ENCODE measurements at regions not wholly inside any gene's neighbourhood (a gene's known extent, or its start where the extent isn't known, plus 50 kb on each side); places are given as distances from the start of the nearest gene placed in this dataset.
"Not testable (repeated sequence)": the region's sequence is repeated elsewhere in the genome, so short reads cannot be mapped to it uniquely, and the experiment has no call there.

DNA sequence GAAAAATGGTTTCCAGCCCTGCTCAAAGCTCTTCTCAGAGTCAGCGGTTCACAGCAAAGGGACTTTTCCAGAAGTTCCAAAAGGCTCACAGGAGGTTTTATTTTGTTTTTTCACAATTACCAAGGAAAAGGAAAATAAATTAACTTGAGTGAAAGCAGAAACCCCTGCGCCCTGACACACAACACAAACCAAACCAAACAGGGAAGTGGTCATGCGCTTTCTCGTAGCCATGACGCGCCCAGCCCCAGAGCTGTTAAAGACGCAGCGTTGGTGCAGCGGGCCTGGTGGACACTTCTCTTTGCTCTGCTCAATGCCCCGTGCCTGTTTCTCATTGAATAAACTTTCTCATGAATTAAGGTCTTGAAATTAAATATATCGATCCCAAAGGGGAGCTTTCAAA lies 134.4 kb upstream of the LYZL2 start:
- DNase-seq = peak; percentile 86 to 92 (median 90)

DNA sequence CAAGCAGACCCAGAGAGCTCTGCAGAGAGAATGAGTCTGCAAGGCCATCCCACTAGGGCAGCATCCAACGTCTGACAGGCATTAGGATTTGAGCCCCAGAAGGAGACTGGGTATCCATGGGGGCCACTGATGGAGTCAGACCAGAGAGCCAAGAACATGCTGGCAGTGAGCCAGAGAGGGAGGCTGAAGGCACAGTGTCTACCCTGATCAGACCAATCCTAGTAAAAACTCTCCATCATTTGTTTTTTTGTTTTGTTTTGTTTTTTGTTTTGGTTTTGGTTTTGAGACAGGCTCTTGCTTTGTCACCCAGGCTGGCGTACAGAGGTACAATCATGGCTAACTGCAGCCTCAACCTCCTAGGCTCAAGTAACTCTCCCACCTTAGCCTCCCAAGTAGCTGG lies 133.1 kb upstream of the LYZL2 start:
- DNase-seq = no peak

DNA sequence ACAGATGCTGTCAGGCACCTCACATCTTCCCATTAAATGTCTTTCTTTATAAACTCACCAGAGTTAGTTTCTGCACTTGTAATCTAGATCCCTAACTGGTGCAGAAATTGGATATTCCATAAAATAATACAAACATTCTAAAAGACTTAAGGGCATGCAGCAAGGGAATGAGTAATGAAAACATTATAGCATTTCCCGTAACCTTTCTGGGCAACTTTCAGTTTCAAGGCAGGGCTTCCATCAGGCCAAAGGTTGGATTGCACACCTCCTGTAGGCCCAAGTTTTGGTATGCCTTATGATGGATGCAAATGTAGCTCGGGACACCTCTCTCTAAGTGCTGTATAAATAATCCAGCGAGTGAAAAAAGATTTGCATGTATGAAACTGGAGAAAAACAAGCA lies 129.9 kb upstream of the LYZL2 start:
- DNase-seq = no peak

DNA sequence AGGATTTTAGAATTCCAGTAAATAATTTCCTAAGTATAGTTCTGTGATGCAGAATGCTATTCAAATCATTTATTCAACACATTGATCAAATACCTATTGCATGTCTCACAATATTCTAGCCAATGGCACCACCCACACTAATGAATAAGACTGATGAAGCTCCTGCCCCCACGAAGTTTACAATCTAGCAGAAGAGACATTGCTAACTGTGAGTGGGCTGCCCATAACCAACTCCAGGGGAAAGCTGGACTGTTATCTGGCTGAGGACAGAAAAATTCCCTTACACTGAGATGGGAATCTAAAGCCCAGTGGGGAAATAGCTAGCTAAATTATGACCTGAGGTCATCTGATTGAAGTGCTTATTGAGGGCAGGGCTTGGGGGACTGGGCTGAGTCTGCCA lies 128.8 kb upstream of the LYZL2 start:
- DNase-seq = no peak

DNA sequence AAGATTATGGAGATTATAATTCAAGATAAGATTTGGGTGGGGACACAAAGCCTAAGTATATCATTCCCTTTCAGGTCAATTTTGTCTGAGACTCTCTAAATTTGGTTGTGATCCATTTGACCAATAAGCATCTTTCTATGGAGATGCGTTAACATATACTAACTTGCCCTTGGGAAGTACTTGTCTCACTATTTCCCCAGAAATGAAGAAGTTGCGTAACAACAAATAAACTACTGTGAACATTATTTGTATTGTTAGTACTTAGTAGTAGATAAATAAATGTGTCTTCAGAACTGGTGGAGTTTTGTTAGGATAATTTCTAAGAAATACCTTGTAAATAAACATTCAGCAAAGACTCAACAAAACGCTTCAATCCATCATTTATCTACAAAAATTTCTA lies 127.3 kb upstream of the LYZL2 start:
- peak in 1 of 4 experiments; percentile 56 for DNase-seq

DNA sequence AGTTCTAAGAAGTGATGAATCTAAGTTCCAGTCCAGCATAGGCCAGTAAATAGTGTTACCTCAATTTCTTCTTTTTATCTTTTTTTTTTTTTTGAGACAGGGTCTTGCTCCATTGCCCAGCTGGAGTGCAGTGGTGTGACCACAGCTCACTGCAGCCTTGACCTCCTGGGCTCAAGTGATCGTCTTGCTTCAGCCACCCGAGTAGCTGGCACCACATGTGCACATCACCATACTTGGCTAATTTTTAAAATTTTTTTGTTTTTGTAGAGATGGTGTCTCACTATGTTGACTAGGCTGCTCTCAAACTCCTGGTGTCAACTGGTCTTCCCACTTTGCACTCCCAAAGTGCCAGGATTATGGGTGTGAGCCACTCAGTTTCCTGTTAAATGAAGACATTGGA lies 126.6 kb upstream of the LYZL2 start:
- no peak for DNase-seq

DNA sequence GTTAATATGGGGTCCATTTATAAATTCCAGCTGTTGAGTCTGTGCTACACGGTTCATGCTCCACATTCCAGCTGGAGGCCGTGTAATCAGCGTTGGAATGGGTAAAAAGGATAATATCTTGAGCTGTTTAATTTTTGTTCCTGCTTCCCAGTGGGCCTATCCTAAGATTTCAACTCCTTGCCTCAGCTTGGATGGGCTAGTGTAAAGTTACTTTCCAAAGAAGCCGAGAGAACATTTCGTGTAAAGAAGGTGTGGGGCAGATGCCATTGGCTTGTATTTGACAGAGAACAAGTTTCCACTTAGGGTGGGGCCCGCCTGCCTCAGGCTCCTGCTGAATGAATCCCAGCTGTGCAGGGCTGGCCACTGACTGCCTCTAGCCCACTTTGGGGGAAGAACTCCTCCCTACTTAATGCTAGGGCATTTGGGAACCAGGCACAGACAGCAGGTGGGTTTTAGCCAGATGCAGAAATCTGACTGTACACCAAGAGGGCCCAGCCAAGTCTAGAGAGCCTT lies 125.9 kb upstream of the LYZL2 start:
- DNase-seq = no peak

DNA sequence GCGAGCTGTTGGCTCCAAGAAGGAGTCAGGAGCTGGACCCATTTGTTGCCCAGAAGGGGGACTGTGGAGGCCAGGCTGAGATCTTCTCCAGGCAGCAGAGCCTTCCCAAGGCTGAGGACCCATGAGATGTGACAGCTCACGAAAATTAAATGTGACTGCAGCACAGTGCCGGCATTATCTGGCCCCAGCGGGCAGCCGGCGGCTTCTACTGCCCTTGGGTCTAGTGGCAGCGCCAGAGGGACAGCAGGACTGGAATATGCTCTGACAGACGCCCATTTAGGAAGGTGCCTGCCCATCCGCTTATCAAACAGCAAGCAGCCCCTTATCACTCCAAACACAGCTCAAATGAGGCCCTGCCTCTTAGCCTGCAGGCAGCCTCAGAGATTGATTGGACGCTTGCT lies 122.9 kb upstream of the LYZL2 start:
- DNase-seq = no peak

DNA sequence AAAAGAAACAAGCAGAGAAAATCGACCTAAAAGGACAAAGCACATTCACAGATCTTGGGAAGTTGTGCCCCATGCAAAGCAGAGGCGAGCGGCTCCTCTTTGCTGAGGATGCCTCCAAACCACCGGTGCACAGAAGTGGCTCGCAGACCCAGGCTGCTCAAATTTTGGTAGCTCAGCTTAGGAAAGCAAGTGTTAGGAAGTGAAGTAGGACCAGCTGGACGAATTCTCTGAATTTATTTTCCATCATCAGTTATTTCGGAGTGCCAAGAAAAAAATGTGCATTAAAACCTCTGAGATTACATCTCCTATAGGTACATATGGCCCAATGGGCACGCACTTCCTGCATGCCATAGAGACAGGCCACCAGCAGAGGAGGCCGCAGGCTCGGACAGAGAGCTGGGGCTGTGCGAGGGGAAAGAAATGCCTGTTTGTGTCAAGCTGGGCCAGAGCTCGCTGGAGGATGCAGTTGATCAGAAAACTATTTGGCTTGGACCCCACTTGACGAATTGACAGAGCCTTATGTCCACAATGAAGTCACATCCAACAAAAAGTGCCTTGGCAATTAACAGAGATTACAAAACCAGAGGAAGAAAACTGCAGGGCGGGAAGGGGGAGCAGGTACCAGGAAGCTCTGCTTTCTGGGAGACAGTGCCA lies 122.3 kb upstream of the LYZL2 start:
- peak in 1 of 4 experiments; percentile 71 for DNase-seq

DNA sequence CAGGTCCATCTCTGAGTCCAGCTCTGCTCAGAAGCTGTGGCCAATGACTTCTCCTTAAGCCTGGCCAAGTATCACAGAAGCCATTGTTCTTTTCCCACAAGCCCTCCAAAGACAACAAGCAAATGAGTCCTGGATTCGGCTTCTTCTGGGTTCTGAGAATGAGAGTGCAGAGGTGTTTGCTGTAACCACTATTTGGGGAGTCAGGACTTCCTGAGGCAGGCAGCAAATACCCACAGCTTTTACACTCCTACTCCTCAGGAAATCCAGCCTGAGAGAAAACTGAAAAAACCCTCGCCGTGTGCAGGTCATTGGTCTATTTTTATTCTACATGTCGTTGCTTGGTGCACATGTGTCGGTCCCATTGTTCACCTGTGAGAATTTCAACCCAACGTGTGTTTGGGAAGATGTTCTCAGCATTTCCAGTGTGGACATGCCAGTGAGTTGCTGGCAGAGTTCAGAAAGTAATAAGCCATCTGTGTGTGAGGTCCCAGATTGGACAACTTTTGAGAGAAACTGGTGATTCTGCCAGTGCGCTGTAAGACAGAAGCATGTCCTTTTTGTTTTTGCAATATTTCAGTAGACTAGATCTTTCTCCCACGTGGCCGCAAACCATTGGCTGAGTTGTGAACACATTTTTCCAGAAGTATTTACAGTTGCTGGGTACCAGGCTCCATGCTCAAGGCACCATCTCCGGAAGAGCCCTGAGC lies 121.6 kb upstream of the LYZL2 start:
- DNase-seq = no peak

DNA sequence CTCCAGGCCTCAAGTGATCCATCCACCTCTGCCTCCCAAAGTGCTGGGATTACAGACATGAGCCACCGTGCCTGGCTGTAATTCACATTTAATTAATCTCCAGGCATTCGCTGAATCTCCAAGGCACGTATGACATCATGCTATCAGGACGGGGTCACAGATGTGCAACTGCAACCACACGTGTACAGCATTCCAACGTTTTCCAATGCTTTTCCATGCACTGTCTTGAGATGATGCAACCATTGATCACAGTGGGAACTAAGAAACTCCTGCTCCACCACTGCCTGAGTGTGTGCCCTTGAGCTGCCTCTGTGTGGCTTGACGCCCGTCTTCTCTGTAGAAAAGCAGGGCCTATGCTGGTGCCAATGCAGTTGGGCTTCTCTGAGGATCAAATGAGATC lies 119.8 kb upstream of the LYZL2 start:
- no peak for DNase-seq

DNA sequence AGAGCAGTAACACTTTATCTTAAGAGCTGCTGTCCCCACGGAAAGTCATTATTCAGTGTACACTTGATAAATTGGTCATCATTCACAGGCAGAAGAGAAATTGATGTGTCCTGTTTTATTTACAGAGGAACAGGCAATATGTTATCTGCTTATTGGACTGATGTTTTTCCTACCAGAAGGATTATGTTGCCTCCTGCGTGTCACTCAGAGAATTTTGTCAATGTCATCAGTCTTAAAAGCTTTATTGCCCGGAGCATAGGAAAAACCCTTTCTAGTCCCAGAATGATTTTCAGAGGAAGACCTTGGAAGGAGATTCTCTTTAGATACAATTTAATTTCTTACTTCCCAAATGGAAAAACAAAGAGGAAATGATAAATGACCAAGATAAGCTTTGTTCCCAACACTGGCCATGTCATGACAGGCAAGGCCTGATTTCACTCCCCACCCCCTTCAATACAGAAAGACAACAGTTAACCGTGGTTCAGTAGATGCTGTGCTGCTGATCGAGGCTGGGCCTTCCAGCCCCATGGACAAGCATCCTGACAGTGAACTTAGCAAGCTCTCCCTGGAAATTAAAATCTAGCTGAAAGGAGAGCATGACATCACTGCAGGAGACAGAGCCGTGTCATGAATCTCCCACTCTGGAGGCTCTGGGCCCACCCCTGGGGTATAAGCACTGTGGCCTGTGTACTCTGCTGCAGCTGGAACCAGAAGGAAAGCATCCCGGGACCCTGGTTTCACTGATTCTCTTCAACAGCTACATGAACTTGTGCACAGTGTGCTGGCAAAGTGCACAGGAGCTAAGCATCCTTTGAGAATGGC lies 118.8 kb upstream of the LYZL2 start:
- DNase-seq = no peak

DNA sequence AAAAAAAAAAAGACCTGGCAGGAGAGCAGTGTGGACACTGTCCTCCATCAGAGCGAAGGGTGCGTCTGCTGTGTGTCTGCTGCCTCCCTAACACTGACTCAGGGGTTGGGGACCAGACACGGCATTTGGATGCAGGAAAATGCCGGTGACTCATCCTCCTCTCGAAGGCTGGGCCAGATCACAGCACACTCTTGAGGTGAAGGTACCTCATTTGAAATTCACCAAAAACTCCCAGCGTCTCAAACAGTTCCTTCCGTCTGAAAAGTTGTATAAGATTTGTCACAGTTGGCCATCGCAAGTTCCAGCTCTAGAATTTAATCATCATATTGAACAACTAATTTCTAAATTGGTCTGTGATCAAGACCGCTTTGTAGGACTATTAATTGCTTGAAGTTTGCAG lies 118.1 kb upstream of the LYZL2 start:
- DNase-seq = no peak

DNA sequence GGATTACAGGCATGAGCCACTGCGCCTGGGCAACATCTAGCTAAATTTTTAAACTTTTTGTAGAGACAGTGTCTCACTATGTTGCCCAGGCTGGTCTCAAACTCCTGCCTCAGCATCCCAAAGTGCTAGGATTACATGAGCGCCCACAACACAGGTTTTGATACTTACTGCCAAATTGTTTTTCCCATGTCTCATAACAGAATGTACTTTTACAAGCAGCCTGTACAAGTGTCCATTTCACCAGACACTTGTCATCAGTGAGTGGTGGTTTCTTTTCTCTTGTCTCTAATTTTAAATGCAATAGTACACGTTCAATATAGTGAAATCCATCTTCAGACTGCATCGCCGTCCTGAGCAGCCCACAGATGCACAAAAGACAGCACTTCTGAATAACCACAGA lies 116.4 kb upstream of the LYZL2 start:
- no peak for DNase-seq

DNA sequence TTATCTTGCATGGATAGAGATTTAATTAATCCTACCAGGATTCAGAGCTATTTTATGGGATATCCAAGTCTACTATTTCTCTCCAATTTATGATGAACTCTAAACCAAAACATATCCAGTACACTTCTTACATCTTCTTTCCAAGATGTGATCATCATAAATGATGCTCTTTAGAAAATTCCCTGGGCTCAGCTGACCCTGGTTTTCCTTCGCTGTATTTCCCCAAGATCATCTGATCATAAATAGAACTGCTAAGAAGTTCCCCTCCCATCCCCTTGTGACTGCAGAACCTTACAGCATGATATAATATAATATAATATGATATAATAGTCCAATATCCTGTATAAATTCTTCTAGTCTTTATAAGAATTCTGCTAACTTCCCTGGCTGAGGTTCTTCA lies 114.6 kb upstream of the LYZL2 start:
- peak in 3 of 4 experiments; percentile 27 to 35 (median 33) for DNase-seq

DNA sequence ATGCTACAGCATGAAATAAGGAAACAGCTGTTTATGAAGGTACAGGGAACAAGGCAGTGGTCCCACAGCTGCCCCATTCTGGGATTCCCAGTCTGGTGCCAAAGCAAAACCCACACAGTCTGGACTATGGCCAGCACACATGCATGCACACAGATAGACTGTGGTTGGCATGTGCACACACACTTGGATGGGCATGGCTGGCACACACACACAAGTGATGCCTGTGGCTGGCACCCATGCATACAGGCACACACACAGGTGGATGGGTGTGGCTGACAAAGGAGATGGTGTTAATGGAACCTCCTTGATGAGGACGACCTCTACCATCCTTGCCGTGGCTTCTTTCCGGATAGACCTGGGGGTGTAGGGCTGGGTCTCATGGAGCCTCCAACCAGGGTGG lies 114.0 kb upstream of the LYZL2 start:
- DNase-seq = no peak

DNA sequence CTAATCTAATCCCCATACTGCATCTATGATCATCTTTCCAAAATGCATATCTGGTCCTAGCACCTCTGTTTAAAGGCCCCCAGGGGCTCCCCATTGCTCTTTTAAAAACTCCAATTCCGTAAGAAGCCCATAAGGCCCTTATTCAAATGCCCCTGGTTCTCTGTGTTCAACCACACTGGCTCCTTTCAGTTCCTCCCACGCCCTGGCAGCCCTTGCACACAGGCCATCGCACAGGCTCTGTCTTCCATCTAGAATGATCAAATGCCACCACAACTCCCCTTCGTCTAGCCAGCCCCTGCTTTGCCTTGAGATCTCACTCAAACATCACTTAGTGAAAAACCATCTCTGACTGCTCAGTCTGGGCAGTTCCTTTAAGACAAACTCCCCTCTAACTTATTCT lies 112.9 kb upstream of the LYZL2 start:
- DNase-seq = peak in 2 of 4 experiments; percentile 18 to 22

DNA sequence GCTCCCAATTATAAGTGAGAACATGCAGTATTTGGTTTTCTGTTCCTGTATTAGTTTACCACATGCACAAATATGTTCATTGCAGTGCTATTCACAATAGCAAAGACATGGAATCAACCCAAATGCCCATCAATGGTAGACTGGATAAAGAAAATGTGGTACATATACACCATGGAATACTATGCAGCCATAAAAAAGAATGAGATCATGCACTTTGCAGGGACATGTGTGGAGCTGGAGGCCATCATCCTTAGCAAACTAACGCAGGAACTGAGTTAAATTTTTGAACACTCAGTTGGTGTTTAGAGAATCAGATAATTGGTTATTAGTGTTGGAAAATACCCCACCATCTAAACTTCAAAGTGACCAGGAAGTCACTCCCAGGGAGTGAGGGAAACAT lies 111.2 kb upstream of the LYZL2 start:
- not testable (repeated sequence) for DNase-seq

DNA sequence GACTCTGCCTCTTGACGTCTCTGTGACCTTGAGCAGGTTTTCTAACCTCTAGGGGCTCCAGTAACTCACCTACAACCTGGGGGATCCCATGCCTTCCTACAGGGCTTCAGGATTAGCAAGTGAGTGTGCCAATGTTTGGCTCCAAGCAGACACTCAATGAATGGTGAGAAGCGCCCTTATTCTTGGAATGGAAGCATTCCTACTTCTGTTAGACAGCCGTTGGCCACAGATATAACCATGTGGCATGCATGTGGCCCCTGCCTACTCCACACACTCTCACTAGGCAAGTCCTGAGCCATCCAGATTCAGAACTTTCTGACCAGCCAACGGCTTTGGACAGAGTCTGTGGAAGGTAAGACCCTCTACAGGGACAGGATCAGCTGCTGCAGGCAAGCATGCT lies 108.9 kb upstream of the LYZL2 start:
- no peak for DNase-seq

DNA sequence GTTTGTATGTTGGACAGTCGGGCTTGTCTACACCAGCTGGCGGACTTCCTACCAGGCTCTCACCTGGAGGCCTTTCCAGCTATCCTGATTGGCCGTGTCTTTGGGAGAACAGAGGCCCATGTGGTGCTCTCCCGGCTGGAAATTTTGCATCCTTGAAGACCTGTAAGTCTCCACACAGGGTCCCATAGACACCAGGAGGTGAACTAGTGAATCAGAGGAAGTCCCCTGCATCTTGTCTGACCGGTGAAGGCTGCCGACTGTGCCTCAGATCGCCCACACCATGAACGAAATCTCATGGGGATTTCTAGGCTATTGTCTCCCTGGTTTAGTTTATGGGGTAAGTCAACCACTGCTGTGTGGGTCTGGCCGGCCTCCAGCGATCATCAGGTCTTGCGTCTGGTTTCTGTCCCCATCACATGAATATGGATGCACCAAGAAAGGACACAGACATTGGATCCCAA lies 108.4 kb upstream of the LYZL2 start:
- DNase-seq = no peak

DNA sequence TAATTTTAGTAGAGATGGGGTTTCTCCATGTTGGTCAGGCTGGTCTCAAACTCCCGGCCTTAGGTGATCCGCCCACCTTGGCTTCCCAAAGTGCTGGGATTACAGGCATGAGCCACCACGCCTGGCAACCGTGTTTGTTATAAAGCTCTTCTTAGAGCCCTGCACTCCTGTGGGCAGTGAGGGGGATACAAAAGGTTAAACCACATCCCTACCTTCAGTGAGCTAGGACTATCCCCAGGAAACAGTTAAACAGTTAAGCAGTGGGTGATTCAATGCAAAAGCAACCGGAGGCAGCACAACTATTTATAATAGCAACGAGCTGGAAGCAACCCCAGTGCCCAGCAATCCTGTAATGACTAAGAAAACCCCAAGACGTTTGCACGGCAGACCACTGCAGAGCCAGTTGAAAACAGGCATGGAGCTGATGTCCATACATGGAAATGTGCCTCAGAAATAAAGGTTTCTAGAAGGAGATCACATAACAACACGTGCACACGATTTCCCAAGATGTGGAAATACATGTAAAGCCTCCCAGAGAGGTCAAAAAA lies 107.2 kb upstream of the LYZL2 start:
- DNase-seq = peak; percentile 31 to 71 (median 50)

DNA sequence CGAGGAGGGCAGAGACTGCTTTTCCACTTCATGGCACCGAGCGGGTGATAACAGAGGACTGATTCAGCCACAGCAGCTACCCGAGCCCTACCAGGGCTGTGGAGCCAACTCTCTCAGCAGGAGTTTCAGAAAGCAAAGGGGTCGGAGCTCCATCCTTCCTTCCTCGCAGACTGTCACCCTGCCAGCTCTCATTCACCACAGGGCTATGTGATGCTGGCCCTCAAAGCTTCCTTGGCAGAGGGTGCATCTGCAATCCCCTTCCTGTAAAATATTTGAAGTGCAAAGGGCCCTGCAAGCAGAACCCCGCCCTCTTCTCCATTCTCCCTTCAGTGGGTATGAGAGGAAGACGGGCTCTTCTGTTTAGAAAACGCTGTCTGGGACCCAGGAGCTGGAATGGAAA lies 105.3 kb upstream of the LYZL2 start:
- no peak for DNase-seq

DNA sequence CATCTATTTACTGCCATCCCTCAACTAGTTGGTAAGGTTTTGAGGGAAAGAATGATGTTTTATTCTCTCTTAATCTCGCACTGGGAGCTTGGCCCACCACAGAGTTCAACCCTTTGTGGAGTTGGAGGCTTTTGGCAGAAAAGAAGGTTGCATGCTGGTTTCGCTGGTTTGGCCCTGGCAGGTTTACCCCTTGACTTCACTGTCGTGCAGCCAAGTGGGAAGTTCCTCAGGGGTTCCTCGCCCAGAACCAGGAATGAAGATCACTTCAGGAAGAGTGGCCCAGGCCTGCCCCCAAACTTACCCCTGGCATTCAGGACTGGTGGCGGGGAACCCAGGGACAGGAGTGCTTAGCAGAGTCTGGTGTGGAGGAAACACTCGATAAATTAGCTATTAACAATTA lies 103.1 kb upstream of the LYZL2 start:
- no peak for DNase-seq

Measured in suppressor macrophage (primary cell).